ENCODE measurements at regions not wholly inside any gene's neighbourhood (a gene's known extent, or its start where the extent isn't known, plus 50 kb on each side); places are given as distances from the start of the nearest gene placed in this dataset.

DNA sequence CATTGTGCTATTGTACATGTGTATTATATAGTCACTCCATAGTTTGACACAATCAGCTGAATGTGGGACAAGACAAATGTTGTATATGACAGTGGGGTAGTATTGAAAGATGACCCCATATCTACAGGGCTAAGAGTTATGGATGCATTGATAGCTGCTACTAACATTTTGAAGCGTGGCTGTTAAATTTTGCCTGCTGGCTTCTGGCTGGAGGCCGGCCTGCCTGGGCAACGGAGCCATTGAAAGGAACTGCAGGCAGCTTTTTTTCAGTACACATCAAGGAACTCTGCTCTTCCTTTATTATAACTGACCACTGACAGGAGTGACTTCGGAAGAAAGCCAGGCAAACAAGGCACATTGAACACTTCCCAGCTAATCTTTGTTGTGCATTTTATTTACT lies 76.1 kb upstream of the TMEM33 start:
- DNase-seq, result no peak

DNA sequence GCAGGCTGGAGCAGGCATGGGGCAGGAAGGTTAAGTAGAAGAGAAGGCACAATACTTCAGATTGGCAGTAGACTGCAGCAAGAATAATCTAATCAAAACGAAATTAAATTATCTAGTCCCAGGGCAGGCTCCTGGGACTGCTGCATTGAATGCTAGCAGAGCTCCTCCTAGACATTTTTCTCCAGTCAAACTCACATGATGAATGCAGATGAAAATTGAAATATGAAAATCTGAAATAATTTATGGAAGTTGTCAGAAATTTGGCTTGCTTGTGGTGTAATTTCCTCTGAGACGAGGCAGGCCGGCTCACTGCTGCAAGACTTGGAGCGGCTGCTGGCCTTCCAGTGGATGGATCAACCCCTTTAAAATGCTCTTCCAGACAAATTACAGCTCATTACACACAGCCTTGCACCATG lies 78.0 kb upstream of the TMEM33 start:
- no peak for DNase-seq

DNA sequence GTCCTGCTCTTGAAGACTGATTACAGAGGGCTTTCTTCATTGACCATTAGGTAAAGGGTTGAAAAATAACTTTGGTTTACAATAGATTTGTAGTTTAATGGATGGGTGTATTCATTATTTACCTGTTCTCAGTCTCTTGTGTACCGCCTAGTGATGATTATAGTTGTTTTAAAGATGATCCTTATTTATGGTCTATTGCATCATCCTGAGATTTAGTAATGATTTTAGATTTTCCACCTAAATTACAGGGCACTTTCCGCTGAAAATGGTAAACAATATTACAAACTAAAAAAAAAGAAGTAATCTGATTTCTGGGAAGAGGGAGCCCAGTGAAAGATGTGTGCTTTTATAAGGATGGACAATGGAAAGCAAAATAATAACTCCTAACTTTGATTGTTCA lies 78.4 kb upstream of the TMEM33 start:
- no peak for DNase-seq

DNA sequence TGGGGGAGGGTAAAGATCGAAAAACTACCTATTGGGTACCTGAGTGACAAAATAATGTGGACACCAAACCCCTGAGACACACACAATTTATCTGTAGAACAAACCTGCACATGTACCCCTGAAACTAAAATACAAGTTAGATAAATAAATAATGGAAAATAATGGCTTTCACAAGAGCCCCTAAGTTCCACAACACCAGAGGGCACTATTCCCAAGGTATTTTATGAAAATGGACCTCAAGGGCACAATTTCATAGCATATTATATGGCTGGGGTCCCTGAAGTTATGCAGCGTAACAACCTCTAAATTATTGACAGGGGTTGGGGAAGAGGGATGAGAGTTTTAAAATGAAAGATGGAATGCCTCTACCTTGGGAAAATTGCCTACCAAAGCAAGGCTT lies 81.3 kb upstream of the TMEM33 start:
- no peak for DNase-seq

DNA sequence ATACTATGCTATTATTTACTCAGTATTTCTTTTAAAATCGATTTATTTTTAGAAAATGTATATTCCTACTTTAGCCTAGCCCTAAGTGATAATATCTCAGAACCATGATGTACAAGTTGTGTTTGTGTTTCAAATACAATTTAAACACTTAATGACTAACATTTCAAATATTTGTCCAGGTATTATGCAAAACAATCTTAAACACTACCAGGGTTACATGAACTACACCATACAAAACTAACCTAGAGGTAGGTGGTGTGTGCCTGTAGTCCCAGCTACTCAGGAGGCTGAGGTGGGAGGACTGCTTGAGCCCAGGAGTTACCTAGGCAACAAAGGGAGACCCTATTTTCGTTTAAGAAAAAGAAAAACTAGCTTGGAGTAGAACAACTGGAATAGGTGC lies 83.0 kb upstream of the TMEM33 start:
- no peak for DNase-seq

DNA sequence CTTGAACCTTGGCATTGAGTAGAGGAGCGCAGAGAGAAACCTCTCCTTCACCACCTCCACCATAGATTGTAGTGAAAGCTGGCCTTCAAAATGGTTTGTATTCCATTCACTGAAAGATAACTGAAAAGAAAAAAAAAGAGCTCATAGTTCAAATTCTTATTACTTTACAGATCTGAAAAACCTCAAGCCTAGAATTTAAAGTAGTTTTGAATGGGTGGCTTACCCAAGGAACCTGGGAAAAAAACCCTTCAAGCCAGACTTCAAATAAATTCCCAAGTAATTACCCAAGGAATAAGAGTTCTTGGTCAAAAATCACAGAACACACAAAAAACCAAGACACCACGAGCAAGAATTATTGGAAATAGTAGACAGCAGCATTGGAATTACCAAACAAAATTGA lies 83.6 kb upstream of the TMEM33 start:
- no peak for DNase-seq

DNA sequence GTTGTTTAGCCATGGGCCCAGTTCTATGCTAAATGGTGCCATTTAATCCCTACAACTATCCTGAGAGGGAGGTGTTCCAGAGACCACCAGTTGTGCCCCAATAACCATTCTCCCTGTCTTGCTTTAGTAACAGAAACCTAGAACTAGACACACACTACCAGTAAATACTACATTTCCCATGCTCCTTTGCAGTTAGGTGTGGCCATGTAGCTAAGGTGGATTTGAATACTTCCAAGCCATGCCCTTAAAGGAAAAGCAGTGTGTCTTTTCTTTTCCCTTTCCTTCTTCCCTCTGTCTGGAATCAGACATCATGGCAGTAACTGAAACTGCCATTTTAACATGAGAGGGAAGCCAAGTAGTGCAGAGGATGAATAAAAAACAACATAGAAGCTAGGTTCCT lies 90.9 kb upstream of the TMEM33 start:
- DNase-seq, result no peak

DNA sequence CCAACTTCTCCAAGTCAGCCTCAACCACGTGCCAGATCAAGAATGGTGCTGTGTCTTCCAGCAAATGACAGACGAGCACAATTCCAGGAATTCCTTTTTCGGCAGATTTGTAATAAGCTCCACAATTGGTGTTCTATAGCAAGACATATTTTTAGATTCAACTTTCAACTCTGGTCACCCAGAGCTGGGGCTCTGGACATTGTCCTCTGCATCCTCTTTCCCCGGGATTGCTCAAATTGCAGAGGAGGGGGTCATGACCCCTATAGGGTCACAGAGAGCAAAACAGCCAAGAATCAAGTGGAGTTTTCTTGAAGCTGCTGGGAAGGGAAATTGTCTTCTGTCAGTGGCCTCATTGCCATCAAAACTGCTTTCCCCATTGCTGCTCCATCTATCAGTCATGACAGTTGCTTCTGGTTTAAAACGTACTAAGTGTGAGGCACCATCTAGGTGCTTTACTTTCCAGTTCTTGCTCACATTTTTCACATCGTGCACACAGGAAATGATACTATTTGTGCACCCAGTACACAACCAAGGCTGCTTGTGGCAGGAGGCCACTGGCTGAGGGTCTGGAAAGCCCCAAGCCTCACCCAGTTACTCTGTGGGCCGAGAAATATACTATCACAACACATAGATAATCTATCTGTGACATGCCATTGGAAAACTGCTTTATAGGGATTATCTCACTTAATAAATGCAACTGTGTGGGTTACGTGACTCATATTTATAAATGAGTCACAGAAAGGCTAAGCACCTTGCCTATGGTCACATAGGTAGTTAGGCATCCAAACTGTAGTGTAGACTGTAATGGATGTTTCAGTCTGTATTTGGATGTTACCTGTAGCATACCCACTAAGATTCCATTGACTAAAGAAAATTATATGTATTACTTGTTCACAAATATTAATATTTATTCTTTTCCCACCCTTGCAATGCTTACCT lies 91.7 kb upstream of the PHOX2B start:
- no peak for DNase-seq

DNA sequence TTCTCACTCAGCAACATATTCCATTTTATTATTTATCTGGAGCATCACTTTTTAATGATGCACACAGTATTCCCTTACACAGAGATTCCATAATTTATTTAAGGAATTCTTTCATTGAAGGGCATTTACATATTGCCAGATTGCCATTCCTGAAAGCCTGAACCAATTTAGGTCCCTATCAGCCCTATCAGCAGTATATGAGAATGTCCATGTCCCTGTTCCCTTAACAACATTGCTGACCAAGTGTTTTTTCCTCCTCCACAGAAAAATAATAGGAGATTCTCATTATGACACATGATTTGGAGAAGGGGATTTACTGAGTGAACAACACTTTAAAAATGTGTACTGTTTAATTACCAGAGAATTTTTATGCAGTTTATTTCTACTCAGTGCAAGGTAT lies 90.1 kb upstream of the PHOX2B start:
- DNase-seq, result no peak

DNA sequence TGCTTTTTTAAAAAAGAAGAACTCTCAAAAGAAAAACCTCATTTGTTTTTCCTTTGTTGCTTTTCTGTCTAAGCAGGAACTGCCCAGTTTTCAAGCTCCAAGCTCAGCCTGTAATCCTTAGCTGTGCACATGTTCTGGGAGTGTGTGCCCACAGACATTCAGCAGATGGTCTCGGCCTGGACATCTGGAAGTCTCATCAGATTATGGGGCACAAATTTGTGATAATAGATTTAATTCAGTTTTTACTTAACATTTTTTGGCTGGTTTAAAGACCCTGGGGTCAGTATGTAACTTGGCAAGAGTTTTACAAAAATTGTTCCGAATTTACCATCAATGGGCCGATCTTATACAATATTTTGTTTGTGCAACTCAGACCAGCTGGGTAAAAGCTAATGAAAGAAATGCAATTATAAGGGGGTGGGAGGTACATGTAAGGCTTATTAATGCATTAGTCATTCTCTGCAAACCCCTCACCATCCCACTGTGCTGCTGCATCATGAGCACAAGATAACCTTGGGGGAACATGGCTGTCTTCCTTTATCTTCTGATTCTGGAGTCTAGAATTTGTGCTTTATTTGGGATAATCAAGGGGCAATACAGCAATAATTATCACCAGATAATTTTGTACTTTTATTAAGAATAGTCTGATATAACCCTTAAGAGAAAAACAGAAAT lies 86.9 kb upstream of the PHOX2B start:
- DNase-seq, result no peak

DNA sequence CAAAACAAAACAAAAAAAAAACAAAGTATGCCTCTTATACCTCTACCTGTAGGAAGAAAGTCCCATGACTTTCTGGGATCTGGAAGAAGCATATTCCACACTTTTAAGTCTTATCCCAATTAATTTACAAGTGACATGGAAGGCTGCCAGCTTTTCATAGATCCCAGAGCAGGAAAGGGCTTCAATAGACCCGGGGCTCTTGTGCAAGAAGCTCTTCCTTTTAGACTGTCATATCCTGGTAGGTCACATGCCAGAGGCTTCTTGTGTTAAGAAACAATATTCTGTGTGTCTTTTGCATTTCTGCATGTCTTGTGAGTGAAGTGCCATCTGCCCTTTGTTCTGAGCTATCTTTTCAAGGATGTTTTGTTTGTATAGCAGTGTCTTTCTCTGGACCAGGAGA lies 84.4 kb upstream of the PHOX2B start:
- no peak for DNase-seq

DNA sequence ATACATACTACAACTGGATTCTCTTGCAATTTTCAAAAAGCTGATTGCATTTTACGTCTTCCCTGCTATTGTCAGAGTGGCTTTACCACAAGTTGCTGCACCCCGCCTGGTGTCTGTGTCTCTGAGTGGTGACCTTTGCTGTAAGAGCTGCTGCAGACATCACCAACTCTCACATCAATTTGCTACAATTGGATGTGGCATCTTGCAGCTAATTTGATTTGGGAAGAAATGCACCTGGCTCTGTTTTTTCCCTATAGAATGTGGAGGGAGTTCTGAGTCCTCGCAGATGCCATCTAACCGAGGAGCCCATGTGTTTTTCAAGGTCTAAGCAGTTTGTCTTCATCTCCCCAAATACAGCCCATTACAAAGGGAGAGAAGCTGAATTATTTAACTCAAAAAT lies 73.8 kb upstream of the PHOX2B start:
- no peak for DNase-seq

DNA sequence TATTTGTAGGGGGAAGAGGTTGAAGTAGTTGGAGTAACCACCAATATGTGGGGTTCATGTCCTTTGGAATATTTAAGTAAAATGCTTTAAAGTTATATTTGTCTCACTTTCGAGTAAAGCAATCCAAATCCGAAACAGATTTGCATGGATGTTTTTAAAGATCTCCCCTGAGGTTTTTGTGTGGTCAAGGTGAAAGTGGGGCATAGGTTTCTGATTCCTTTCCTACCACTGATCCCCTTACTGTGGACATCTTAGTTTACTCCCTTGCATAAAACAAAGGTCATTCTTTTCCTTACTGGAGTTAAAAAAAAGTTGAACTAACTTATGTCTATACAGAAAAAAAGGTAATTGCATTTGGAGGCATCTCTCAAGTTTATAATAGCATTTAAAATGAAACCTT lies 71.9 kb upstream of the PHOX2B start:
- no peak for DNase-seq

DNA sequence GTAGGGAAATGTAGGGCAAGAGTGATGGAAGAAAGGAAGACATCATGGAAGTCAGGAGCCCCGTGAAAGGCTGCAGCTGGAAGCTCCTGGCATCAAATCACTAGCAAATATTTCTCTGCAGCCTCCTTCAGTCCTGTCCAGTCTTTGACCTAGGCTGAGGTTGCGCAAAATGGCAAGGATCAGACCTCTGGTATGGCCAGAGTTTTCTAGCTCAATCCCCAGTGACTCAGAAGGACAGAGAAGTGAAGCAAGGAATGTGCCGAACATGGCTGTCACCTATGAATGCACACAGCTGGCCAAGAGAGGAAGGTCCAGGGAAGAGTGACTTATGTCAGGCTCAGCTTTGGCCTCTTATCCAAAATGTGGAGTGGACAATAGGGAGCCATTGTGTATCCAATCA lies 71.1 kb upstream of the PHOX2B start:
- no peak for DNase-seq

DNA sequence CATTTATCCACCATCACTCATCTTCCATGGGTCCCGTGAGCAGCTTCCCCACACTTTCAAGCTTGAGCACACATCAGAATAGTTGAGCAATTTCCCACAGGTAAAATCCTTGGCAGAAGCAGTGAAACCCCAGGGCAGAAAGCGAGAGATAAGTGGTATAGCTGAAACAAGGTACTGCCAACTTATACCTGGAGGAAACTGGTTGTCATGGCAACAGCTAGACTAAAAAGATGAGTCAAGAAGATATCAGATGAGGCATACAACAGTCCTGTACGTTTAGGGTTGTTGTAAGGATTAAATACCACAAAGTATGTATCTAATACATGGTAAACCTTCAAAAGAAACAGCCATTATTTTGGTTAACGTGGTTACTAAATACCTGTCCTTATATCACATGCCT lies 66.9 kb upstream of the PHOX2B start:
- DNase-seq, result no peak

DNA sequence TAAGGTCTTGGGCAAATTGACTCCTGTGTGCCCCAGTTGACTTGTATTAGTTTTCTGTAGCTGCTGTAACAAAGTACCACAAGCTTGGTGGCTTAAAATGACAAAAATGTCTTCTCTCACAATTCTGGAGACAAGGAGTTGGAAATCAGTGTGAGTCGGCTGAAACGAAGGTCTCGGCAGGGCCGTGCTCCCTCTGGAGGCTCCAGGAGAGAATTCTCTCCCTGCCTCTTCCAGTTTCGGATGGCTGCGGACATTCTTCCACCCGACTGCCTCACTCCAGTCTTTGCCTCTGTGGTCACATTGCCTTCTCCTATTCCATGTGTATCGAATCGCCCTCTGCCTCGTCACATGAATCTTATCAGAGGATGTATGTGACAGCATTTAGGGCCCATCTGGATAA lies 66.0 kb upstream of the PHOX2B start:
- no peak for DNase-seq

DNA sequence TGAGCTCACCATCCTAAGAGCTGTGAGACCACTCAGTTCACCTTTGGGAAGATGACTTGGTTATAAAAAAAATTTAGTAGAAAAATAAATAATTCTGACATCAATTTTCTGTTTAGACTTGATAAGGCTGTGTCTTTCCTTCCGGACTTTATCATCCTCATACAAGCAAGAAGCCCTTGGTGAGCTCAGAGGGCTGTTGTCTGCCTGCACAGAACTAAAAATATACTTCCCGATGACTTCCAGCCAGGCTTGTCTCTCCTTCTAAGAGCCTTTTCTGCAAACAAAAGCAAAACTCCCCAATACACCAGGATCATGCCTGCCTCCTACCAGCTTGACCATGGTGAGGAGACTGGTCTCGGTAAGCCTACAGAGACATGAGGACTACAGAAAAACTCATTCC lies 58.3 kb upstream of the PHOX2B start:
- DNase-seq, result no peak

DNA sequence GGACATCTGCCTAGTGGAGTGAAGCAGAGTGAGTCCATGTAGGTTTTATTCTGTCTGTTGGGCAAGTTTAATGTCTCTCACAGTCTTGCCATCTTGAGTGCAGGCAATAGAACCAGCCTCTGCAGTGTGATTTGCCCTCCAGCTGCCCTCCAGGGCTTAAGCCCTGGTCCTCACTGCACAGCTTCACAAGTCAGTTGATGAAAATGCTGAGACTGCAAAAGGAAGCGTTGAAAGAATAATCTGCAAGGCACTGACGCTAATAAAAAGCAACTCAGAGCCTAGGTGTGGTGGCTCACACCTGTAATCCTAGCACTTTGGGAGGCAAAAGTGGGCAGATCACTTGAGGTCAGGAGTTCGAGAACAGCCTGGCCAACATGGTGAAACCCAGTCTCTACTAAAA lies 54.1 kb upstream of the PHOX2B start:
- DNase-seq, result no peak

DNA sequence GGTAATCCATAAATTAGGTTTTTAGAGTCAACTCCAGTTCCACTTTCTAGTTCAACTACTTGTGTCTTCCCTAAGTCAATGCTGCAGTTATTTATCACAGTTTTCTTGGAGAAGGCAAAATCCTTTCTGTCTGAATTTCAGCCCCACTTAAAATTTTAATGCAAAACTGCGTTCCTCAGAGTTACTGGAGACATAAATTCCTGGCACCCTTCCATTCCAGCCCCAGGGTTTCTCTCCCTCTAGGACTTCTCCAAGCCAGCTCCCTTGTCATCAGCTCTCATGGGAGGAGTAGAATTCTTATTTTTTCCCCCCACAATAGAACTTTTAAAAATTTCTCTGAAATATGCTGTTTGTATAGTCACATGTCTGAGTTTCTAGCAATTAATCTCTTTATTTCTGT lies 50.6 kb upstream of the PHOX2B start:
- DNase-seq, result no peak
